ENCODE measurements at regions not wholly inside any gene's neighbourhood (a gene's known extent, or its start where the extent isn't known, plus 50 kb on each side); places are given as distances from the start of the nearest gene placed in this dataset.

GRCh38 chr4:14180166-14180565, 552.6 kb upstream of the BOD1L1 start:
- TF ChIP-seq CTCF (IDR thresholded peaks at IDR 0.05; ENCODE audit: low read length) (no peak), EZH2 (optimal IDR thresholded peaks at IDR 0.05; ENCODE audit: low read depth, low read length) (no peak)

Data from MM.1S (cell line).